A549 (cell line): ENCODE measurements at regions not wholly inside any gene's neighbourhood (a gene's known extent, or its start where the extent isn't known, plus 50 kb on each side); places are given as distances from the start of the nearest gene placed in this dataset.

ENCODE experiments used
- BHLHE40 ChIP-seq: IDR thresholded peaks from 2 replicates; pipeline ENCODE4 v1.6.1; 2012; ENCODE audit warnings: low read depth, low read length, inconsistent platforms
- CTCF ChIP-seq: fragments of >200 bp; sonication (Bioruptor Twin); formaldehyde crosslinking; IDR thresholded peaks from 3 replicates; pipeline ENCODE4 v1.5.1; 2016
- ELK1 ChIP-seq: fragments of 150-350 bp; IDR thresholded peaks from 2 replicates; pipeline ENCODE4 v1.6.1; 2014; ENCODE audit warnings: low read depth, mild to moderate bottlenecking, low read length
- KDM1A ChIP-seq: fragments of 200-600 bp; sonication (generic); IDR thresholded peaks from 2 replicates; pipeline ENCODE4 v1.6.1; 2016; ENCODE audit warnings: low read depth, mild to moderate bottlenecking
- NR3C1 ChIP-seq: fragments of >200 bp; sonication (Bioruptor Twin); formaldehyde crosslinking; IDR thresholded peaks from 3 replicates; pipeline ENCODE4 v1.6.1; 2017
- POLR2A ChIP-seq: IDR thresholded peaks from 2 replicates; pipeline ENCODE4 v1.6.1; 2012; ENCODE audit warnings: mild to moderate bottlenecking, low read length
- SMC3 ChIP-seq: fragments of >200 bp; sonication (Bioruptor Twin); formaldehyde crosslinking; IDR thresholded peaks from 3 replicates; pipeline ENCODE4 v1.6.1; 2018; ENCODE audit warnings: inconsistent platforms

- no peak for TF ChIP-seq KDM1A
- TF ChIP-seq ELK1: no peak
- no peak for TF ChIP-seq SMC3
- TF ChIP-seq POLR2A: no peak
- TF ChIP-seq NR3C1: no peak
- no peak for TF ChIP-seq BHLHE40
- TF ChIP-seq CTCF: no peak
Observed at GRCh38 chr4:138406876-138407275, 164.7 kb upstream of the SLC7A11 start.
